K562 (cell line): ENCODE measurements at regions not wholly inside any gene's neighbourhood (a gene's known extent, or its start where the extent isn't known, plus 50 kb on each side); places are given as distances from the start of the nearest gene placed in this dataset.
"Not testable (repeated sequence)": the region's sequence is repeated elsewhere in the genome, so short reads cannot be mapped to it uniquely, and the experiment has no call there.

Source experiments
- ATAC-seq: fragments of 200-7000 bp; cut with Tn5 transposase; 3 replicates; pipeline ENCODE4 v1.9.1; 2020; ENCODE audit warnings: moderate library complexity
- BruUV-seq: library from RNA; stranded (reverse); fragments of 400-500 nt; replicated peaks from 2 replicates; lab custom pipeline; 2021; lab: Mats Ljungman, UMichigan
- CTCF ChIA-PET: fragments of 300-600 bp; formaldehyde crosslinking; extraction: SDS; loops from one replicate; lab custom pipeline; 2021; ENCODE audit warnings: low intra/inter-chr PET ratio; lab: Yijun Ruan, JAX
- POLR2A ChIA-PET: fragments of 300-600, 350-650 bp; sonication (Branson Sonifier 250); formaldehyde crosslinking; extraction: SDS; loops from one replicate; lab custom pipeline; 2021; ENCODE audit warnings: antibody characterized with exemption, inconsistent platforms; lab: Yijun Ruan, JAX
- DNase-seq, 4 experiments: peaks; one replicate each; pipeline versions ENCODE4 v3.0.0 to v3.0.0-alpha.2; 2011 to 2018; ENCODE audit warnings: low spot score in 3 of 4, mixed read lengths in 3 of 4; ENCODE audit errors: extremely low read depth in 1 of 4
- FAIRE-seq: peaks from 2 replicates; lab custom pipeline; 2011; peaks lifted over from hg19 to GRCh38; lab: Jason Lieb, UNC
- H2AFZ ChIP-seq: 2 replicates; pipeline ENCODE4 v1.6.0; 2011; ENCODE audit warnings: low read depth, low read length, control low read depth, inconsistent platforms
- H3K27ac ChIP-seq: fragments of 200-600 bp; 3 replicates; pipeline ENCODE4 v1.8.0; 2011; ENCODE audit warnings: low read depth, mild to moderate bottlenecking, control low read depth, inconsistent platforms, low read length, moderate library complexity, mixed read lengths; ENCODE audit errors: extremely low read depth
- H3K27me3 ChIP-seq, 2 experiments: fragments of 300-600 bp in 1 of 2; 2 replicates in 1 of 2; 3 replicates in 1 of 2; pipeline versions ENCODE4 v1.6.0 to v1.8.0; 2011; ENCODE audit warnings: inconsistent platforms in 2 of 2, low read length in 2 of 2, mild to moderate bottlenecking in 1 of 2, mixed read lengths in 1 of 2, moderate library complexity in 1 of 2; ENCODE audit not compliant: control insufficient read depth in 2 of 2, insufficient read depth in 2 of 2
- H3K36me3 ChIP-seq: fragments of 300-600 bp; 3 replicates; pipeline ENCODE4 v1.8.0; 2011; ENCODE audit warnings: mild to moderate bottlenecking, low read length, inconsistent platforms; ENCODE audit not compliant: control insufficient read depth, insufficient read depth
- H3K4me1 ChIP-seq, 2 experiments: fragments of 200-600 bp in 1 of 2; replicated peaks in 1 of 2; 2 replicates in 1 of 2; 3 replicates in 1 of 2; pipeline versions ENCODE4 v1.5.1 to v1.8.0; 2011; ENCODE audit warnings: inconsistent platforms in 2 of 2, low read length in 2 of 2, mild to moderate bottlenecking in 1 of 2, mixed read lengths in 1 of 2, moderate library complexity in 1 of 2; ENCODE audit not compliant: control insufficient read depth in 2 of 2, insufficient read depth in 2 of 2
- H3K4me2 ChIP-seq: 2 replicates; pipeline ENCODE4 v1.6.1; 2011; ENCODE audit warnings: low read length, control low read depth, inconsistent platforms, mixed read lengths; ENCODE audit not compliant: insufficient read depth
- H3K4me3 ChIP-seq: fragments of 200-600 bp; sonication (generic), shearing (Covaris generic); 2 replicates; pipeline ENCODE4 v1.5.1; 2016; ENCODE audit warnings: control low read depth, inconsistent platforms
- H3K79me2 ChIP-seq: fragments of 200-600 bp; 3 replicates; pipeline ENCODE4 v1.8.0; 2011; ENCODE audit warnings: low read length, inconsistent platforms; ENCODE audit not compliant: control insufficient read depth, insufficient read depth
- H3K9ac ChIP-seq, 2 experiments: 2 replicates each; pipeline versions ENCODE4 v1.6.0 to v1.6.1; 2011; ENCODE audit warnings: low read depth in 2 of 2, low read length in 2 of 2, control low read depth in 1 of 2, inconsistent platforms in 1 of 2, mild to moderate bottlenecking in 1 of 2, mixed read lengths in 1 of 2; ENCODE audit not compliant: insufficient read depth in 1 of 2
- H3K9me1 ChIP-seq: one replicate; pipeline ENCODE4 v1.6.0; 2011; ENCODE audit warnings: inconsistent platforms, mild to moderate bottlenecking, low read length, moderate library complexity; ENCODE audit not compliant: control insufficient read depth, insufficient read depth
- H3K9me3 ChIP-seq: replicated peaks from 2 replicates; pipeline ENCODE4 v1.5.1; 2011; ENCODE audit warnings: low read depth, low read length, inconsistent platforms; ENCODE audit not compliant: control insufficient read depth, insufficient read depth
- H4K20me1 ChIP-seq: replicated peaks from 2 replicates; pipeline ENCODE4 v1.6.1; 2011; ENCODE audit warnings: low read length, inconsistent platforms, mixed read lengths; ENCODE audit not compliant: control insufficient read depth, insufficient read depth
- ELF1 ChIP-seq: fragments of 200-800 bp; sonication (Bioruptor generic); IDR thresholded peaks from 2 replicates; pipeline ENCODE4 v1.6.1; 2016; ENCODE audit warnings: missing genetic modification characterization, missing compliant biosample characterization
- HLTF ChIP-seq: fragments of 450-650 bp; IDR thresholded peaks from 2 replicates; pipeline ENCODE4 v1.6.1; 2016
- NCOA4 ChIP-seq: fragments of 450-650 bp; IDR thresholded peaks from 2 replicates; pipeline ENCODE4 v1.6.1; 2018; ENCODE audit warnings: mild to moderate bottlenecking; ENCODE audit not compliant: partially characterized antibody
- NUFIP1 ChIP-seq: fragments of 450-650 bp; IDR thresholded peaks from 2 replicates; pipeline ENCODE4 v1.6.1; 2018; ENCODE audit not compliant: partially characterized antibody
- RAD21 ChIP-seq, 2 experiments: fragments of 250-450 bp in 1 of 2; fragments of 450-650 bp in 1 of 2; sonication (Bioruptor Pico) in 1 of 2; formaldehyde crosslinking in 1 of 2; IDR thresholded peaks in 1 of 2; conservative IDR thresholded peaks in 1 of 2; 2 replicates each; pipeline versions ENCODE4 v1.4.0 to v1.8.0; 2020 to 2022; ENCODE audit warnings: mild to moderate bottlenecking in 2 of 2, moderate library complexity in 1 of 2
- RBM22 ChIP-seq: fragments of 200-400 bp; formaldehyde crosslinking; IDR thresholded peaks from 2 replicates; pipeline ENCODE4 v1.6.1; 2018; ENCODE audit warnings: low read length, low read depth; ENCODE audit not compliant: poor library complexity, severe bottlenecking
- ZFP30 ChIP-seq: fragments of 250-450 bp; sonication (Bioruptor Pico); IDR thresholded peaks from 2 replicates; pipeline ENCODE4 v1.8.0; 2022; ENCODE audit warnings: moderate library complexity, mild to moderate bottlenecking, inconsistent platforms, borderline replicate concordance
- ZNF121 ChIP-seq: sonication (generic); formaldehyde crosslinking; conservative IDR thresholded peaks from 2 replicates; pipeline ENCODE4 v1.8.0; 2022; ENCODE audit warnings: missing genetic modification reagents
- ZNF124 ChIP-seq: sonication (generic); formaldehyde crosslinking; IDR thresholded peaks from 2 replicates; pipeline ENCODE4 v1.8.1; 2022; ENCODE audit warnings: missing genetic modification reagents
- WGBS: fragments of 100-300 bp; shearing (Covaris generic); methylation state at CpG from one replicate; pipeline ENCODE4 v1.1.6; 2016; ENCODE audit warnings: low coverage, mixed read lengths; ENCODE audit not compliant: insufficient coverage; ENCODE audit errors: missing lambda C conversion rate; 5-methylcytosine and 5-hydroxymethylcytosine counted together
- in situ Hi-C: fragments of 300-500 bp; cut with MboI; formaldehyde crosslinking; loops from 4 replicates; pipeline ENCODE4 v1.15.0; 2018; ENCODE audit warnings: inconsistent platforms, mixed read lengths
- intact Hi-C: fragments of 100-400 bp; cut with micrococcal nuclease; formaldehyde crosslinking; loops from 2 replicates; pipeline ENCODE4 v1.14.2; 2022

- POLR2A ChIA-PET, H3K4me3 ChIP-seq, H3K4me2 ChIP-seq, H3K36me3 ChIP-seq, CTCF ChIA-PET, intact Hi-C loops, in situ Hi-C loops, H3K4me1 ChIP-seq, ATAC-seq, H3K9me1 ChIP-seq, FAIRE-seq, H2AFZ ChIP-seq, BruUV-seq, H3K9ac ChIP-seq, H3K27ac ChIP-seq, H3K27me3 ChIP-seq, H4K20me1 ChIP-seq, H3K9me3 ChIP-seq, H3K79me2 ChIP-seq, DNase-seq: not testable (repeated sequence)
- WGBS, result 0% methylated on average over 9 of the region's 9 CpGs
These were observed 691.1 kb upstream of the PCDH10 start for GRCh38 chr4:132457987-132458386.

- ATAC-seq, result no peak
- no peaks in the 10 kb centered on the region for H3K79me2 ChIP-seq
- ChIA-PET CTCF (interaction anchor here (0.7 kb wide), 1 partner anchor 19 kb away, joined by 3 read pairs; no protein-coding TSS in a partner anchor), POLR2A (no interaction called here)
- no peak overlapping the region for H3K4me3 ChIP-seq
- no peaks in the 10 kb centered on the region for H3K36me3 ChIP-seq
- FAIRE-seq, result no peak
- WGBS, result 0% methylated on average over 2 of the region's 2 CpGs
- H3K9ac ChIP-seq, result no peak overlapping the region
- no peaks in the 10 kb centered on the region for H3K9me3 ChIP-seq
- BruUV-seq, result no TSS peak
- no peaks in the 10 kb centered on the region for H4K20me1 ChIP-seq
- in situ Hi-C loops (no loop called here), intact Hi-C loops (no loop called here)
- no peak overlapping the region for H3K27ac ChIP-seq
- H3K9me1 ChIP-seq, result no peaks in the 10 kb centered on the region
- H3K27me3 ChIP-seq, result no peaks in the 10 kb centered on the region
- H2AFZ ChIP-seq, result no peak overlapping the region
- TF ChIP-seq RAD21 (CRISPR knock-in tag; conservative IDR thresholded peaks at IDR 0.05 in 1 of 2, IDR thresholded peaks at IDR 0.05 in 1 of 2), result no peak
- no peak for TF ChIP-seq ELF1 (tag)
- TF ChIP-seq ZNF124, result no peak
- TF ChIP-seq RBM22, result no peak
- TF ChIP-seq HLTF, result no peak
- TF ChIP-seq ZFP30 (CRISPR knock-in tag), result no peak
- no peak for TF ChIP-seq ZNF121
- no peak for TF ChIP-seq NCOA4
- no peak for TF ChIP-seq NUFIP1
- DNase-seq, result no peak
- H3K4me2 ChIP-seq, result no peak overlapping the region
- no peaks in the 10 kb centered on the region for H3K4me1 ChIP-seq
These were observed 669.6 kb upstream of the PCDH10 start for GRCh38 chr4:132479543-132479942.
